MM.1S (cell line): ENCODE measurements at regions not wholly inside any gene's neighbourhood (a gene's known extent, or its start where the extent isn't known, plus 50 kb on each side); places are given as distances from the start of the nearest gene placed in this dataset.

Experiments used
- EZH2 ChIP-seq: fragments of 300-600 bp; sonication (generic); optimal IDR thresholded peaks from 2 replicates; pipeline ENCODE3; 2017; ENCODE audit warnings: low read depth, mild to moderate bottlenecking, antibody characterized with exemption, low read length, mixed read lengths
- EZH2phosphoT487 ChIP-seq: fragments of 300-600 bp; sonication (generic); IDR thresholded peaks from 2 replicates; pipeline ENCODE4 v1.6.1; 2018; ENCODE audit warnings: antibody characterized with exemption, low read length
- TF ChIP-seq, protein P1 (sequence below): fragments of 300-600 bp; sonication (generic); IDR thresholded peaks from 2 replicates; pipeline ENCODE4 v1.5.1; 2016; ENCODE audit warnings: antibody characterized with exemption, low read length, mixed read lengths

DNA sequence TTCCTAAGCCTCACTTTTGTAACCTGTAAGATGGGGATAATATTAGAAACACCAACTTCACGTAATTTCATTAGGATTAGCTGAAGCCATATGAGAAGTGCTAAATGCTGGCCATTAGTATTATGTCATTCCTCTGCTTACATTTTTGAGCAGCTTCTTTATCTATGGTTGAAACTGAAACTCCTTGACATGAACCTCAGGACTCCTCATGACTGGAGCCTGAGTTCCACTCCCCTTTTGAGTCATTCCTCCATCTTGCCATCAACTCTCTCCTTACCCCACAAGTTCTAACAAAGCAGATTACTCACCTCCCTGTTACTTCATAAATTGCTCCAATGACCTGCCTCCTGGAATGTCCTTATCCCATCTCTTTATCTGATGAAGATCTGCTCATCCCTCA is 123.2 kb upstream of the KCNIP4 start:
- TF ChIP-seq, protein P1, sequence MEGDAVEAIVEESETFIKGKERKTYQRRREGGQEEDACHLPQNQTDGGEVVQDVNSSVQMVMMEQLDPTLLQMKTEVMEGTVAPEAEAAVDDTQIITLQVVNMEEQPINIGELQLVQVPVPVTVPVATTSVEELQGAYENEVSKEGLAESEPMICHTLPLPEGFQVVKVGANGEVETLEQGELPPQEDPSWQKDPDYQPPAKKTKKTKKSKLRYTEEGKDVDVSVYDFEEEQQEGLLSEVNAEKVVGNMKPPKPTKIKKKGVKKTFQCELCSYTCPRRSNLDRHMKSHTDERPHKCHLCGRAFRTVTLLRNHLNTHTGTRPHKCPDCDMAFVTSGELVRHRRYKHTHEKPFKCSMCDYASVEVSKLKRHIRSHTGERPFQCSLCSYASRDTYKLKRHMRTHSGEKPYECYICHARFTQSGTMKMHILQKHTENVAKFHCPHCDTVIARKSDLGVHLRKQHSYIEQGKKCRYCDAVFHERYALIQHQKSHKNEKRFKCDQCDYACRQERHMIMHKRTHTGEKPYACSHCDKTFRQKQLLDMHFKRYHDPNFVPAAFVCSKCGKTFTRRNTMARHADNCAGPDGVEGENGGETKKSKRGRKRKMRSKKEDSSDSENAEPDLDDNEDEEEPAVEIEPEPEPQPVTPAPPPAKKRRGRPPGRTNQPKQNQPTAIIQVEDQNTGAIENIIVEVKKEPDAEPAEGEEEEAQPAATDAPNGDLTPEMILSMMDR = no peak
- TF ChIP-seq EZH2phosphoT487 (no peak), EZH2 (no peak)
